DMS114 treated with DMSO at 0.1 percent for 48 hours (cell line): ENCODE measurements at regions not wholly inside any gene's neighbourhood (a gene's known extent, or its start where the extent isn't known, plus 50 kb on each side); places are given as distances from the start of the nearest gene placed in this dataset.

Experiments
- DNase-seq: peaks from one replicate; lab custom pipeline; 2025; ENCODE audit not compliant: unreplicated experiment; lab: John Stamatoyannopoulos, UW

DNA sequence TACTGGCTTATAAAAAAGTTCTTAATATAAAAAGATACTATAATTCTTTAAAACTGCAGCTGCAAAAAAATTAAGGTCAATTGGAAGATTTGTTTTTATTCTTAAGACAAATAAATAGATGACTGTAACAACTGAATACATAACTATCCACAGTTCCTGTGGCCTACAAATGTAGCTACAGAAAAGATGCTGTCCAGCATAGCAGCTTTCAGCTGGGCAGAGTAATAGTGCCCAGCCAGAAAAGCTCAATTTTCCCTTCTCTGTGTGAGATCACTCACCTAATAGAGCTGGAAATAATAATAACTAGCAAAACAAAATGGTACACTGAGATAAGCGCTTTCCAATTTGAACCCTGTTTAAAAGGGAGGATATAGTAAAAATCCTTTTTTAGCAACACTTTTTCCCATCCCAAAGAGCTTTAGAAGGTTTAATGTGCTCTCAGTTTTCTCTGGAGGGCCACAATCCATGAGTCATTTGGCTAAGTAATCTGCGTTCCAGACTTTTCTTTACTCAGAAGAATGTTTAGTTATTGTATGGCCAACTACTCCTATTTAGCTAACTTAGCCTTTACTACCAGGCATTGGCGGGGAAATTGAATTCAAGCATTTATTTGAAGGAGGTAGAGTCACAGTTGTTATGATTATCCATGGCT, 158.1 kb upstream of the SLC39A10 start:
- DNase-seq, result no peak

DNA sequence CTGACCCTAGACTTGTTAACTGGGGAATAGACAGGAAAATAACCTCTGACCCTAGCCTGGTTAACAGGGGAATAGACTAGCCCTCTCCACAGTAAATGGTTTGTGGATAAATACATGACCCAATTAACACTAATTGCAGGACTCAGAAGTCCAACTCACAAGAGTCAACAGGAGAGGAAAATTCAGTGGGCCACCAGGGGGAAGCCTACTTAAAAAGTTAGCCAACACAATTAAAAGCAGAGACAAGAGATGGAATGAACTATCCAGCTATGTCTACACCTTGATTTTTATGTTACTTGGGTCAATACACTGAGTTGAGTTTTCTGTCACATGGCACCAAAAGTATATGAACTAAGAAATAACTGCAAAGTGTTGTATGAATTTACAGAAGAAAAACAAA, 158.8 kb upstream of the SLC39A10 start:
- DNase-seq, result no peak

DNA sequence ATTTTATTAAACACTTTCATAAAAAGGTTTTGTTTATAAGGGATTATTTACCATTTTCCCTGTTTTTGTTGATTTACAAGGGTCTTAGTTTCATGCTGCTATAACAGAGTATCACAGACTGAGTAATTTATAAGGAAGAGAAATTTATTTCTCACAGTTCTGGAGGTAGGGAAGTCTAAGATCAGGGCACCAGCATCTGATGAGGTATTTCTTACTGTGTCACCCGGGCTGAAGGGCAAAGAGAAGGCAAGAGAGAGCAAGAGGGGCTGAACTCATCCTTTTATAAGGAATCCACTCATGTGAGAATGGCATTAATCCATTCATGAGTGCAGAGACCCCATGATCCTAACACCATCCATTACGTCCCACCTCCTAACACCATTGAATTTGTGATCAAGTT, 160.0 kb upstream of the SLC39A10 start:
- no peak for DNase-seq

DNA sequence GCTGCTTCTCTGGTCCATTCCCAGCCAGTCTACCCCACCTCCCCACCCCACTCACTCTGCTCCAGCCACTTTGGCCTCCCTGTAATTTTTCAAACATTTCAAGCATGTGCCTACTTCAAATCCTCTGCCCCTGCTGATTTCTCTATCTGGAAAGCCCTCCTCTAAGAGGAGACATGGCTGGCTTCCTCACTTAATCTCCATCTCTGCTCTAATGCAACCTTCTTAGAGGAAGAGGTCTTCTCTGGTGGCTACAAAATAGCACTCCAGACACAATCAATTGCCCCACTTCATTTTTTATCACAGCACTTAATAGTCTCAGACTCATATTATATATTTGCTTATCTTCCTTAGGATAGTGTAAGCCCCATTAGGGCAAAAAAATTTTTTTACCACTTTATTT, 161.1 kb upstream of the SLC39A10 start:
- no peak for DNase-seq

DNA sequence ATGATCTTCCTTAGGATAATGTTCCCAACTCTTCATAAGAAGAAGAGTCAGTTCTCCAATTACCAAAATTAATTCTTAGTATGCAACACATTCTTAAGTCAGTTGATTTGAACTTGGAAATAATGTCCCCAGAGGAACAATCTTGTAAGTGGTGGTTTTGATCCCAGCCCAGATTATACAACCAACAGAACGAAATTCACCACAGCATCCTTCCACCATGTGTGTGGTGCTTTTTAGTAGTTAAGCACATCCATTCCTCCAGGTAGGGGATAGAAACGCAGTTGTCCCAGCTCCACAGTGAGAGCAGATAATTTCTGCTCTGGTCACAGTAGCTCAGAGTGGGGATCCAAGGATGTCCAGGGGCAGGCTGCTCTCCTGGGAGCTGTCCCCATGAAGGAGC, 161.7 kb upstream of the SLC39A10 start:
- DNase-seq, result no peak

DNA sequence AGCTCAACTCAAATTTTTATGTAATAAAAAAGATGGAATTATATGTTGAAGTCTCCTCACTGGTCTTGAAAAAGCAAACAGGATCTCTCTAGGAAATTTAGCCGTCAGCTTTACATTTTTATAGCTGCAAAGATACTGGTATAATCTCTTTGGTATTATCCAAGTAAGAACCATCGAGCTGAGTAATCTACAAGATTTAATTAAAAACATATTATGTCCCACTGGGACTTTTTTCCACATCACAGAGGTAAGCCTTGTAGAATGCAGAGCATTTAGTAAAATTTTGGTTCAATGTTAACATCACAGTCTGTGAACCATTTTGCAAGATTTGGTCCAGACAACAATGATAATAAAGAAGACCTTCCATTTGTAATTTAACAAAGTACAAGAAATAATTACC, 162.6 kb upstream of the SLC39A10 start:
- DNase-seq, result no peak

DNA sequence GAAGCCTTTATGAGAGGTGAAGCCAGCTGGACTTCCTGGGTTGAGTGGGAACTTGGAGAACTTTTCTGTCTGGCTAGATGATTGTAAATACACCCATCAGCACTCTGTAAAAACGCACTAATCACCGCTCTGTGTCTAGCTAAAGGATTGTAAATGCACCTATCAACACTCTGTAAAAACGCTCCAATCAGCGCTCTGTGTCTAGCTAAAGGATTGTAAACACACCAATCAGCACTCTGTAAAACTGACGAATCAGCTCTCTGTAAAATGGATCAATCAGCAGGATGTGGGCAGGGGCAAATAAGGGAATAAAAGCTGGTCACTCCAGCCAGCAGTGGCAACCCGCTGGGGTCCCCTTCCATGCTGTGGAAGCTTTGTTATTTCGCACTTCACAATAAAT, 163.6 kb upstream of the SLC39A10 start:
- DNase-seq, result no peak

DNA sequence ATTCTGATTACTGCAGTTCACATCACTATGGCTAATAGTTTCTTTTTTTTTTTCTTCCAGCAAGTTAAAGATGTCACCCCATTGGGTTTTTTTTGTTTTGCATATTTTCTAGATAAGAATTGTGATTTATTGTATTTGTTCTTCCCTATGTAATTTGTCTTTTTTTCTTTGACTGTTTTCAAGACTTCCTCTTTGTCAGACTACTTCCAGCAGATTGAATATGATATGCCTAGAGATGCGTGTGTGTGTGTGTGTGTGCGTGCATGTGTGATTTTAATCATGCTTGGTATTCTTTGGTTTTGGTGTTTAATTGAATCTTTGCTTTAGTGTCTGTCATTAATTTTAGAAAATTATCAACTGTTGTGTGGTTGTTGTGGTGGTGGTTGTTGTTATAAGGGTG, 166.7 kb upstream of the SLC39A10 start:
- DNase-seq, result no peak

DNA sequence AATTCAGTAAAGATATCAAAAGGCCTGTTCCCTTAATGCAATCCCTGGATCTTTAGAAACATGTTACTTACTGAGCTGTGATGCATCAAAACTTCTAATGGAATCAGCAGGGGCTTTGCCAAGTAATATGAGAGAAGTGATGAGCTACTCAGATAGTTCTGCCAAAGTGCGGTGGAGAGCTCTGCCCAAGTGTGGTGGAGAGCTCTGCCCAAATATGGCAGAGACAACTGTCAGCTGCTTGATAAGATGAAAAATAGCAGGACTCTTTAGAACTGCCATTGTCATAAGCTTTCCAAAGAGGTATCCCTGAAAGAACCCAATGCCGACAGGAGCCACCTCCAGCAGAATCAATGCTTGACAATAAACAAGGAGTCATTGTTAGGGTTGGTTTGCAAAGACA, 167.9 kb upstream of the SLC39A10 start:
- no peak for DNase-seq

DNA sequence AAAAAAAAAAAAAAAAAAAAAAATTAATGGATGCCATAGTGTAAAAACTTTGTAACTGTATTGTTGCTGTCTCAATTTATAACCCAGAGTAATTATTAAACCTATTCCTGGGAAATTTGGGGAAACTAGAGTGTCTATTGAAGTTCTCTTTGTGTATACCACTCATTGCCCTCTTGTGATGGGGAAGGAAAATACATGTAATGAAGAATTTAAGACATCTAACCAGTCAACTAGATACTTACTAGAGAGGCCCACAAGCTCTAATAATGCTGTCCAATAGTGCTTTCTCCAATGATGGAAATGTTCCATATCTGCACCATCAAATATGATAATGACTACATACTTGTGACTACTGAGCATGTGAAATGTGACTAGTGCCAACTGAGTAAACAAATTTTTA, 168.5 kb upstream of the SLC39A10 start:
- DNase-seq, result no peak

DNA sequence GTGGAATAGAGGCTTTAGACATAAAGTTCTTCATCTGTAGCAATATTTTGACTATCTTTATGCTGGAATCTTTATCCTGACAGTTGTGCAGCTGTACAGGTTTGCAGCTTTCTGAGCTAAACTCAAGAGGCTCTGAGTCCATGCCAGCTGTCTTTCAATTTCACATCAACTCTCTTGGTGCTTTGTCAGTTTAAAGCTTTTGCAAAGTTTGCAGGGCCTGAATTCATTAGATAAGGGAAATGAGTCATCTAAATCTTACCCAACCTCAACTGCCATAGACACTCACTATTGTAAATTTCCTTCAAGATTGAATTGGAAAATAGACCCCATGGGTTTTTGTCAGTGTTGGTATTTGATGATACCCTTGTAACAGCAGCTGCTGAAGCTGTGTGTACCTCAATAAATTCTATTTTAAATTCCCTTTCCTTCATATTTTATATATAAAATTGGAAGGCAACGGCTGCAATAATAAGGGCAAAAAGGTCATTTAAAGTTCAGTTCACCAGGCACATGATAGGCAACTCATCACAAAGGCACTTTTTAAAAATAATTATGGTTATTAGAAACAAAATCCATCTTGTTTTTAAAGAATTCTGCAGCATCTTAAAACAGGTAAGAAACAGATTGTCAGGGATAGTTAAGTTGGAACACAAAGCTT, 169.9 kb upstream of the SLC39A10 start:
- no peak for DNase-seq

DNA sequence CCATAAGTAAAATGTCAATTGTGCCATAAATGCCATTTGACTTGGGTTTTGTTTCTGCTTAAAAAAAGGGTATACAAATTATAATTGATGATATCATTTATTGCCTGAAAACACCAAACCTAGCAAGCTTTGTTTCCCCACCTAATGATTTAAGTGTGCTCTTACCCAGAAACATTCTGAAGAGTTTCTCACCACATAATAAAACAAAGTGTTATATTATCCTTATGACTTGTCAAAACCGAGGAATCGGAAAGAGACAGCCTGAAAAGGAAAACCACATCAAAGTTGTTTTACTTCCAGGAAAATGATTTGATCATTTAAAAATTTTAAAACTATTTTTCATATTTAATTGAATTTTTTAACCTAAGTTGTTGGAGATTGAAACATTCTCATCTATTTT, 170.5 kb upstream of the SLC39A10 start:
- no peak for DNase-seq

DNA sequence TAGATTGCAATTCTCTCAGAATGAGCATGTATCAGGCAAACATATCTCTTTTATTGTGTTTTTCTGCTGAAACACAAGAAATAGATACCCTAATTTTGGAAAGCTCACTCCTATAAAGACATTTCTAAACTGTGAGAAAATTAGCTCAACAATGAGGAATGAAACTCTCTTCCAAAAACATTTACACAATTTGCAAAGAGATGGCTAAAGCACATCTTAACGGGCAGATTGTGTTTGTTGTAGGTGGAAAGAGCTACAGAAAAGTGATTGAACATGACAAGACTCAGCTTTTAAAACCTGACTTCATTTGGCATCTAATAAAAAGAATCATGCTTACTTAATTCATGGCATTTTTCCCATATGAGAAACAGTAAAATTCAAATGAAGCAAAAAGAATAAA, 175.0 kb upstream of the SLC39A10 start:
- no peak for DNase-seq

DNA sequence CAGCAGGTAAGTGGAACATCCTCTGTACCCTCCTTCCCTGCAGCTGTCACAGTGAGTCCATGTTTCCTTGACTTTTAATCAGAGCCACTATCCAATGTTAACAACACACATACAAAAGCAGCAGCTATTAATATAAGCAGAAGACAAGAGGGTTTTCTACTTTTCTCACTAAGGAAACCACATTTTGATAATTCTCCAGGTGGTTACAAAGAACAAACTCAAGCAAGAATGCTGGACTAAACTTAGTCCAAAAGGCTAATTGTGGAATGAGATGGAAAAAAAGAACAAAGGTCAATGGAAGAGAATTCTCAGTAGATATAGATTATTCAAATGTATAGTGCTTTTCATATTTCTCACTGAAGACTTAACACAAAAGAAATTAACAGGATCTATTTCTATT, 176.9 kb upstream of the SLC39A10 start:
- DNase-seq, result no peak

DNA sequence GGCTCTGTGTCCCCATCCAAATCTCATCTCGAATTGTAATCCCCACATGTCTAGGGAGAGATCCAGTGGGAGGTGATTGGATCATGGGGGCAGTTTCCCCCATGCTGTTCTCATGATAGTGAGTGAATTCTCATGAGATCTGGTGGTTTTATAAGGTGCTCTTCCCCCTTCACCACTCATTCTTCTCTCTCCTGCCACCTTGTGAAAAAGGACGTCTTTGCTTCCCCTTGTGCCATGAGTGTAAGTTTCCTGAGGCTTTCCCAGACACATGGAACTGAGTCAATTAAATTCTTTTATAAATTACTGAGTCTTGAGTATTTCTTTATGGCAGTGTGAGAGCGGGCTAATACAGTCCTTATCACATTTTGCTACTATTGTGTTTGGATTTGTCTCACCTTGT, 177.6 kb upstream of the SLC39A10 start:
- DNase-seq, result no peak

DNA sequence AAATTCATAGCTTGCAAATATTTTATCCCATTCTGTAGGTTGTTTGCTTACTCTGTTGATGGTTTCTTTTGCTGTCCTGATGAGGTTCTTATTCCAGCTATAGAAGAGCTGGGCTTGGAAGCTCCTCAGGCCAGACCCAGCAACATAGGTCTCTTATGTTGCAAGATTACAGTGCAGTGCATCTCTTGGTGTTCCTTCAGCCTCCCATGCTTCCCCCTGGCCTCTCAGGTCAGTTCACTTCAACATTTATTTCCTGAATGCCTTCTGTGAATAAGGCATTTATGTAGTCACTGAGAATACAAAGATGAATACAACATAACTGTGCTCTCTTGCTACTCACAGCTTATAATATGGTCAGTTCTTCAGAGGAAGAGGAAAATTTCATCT, 179.0 kb upstream of the SLC39A10 start:
- no peak for DNase-seq

DNA sequence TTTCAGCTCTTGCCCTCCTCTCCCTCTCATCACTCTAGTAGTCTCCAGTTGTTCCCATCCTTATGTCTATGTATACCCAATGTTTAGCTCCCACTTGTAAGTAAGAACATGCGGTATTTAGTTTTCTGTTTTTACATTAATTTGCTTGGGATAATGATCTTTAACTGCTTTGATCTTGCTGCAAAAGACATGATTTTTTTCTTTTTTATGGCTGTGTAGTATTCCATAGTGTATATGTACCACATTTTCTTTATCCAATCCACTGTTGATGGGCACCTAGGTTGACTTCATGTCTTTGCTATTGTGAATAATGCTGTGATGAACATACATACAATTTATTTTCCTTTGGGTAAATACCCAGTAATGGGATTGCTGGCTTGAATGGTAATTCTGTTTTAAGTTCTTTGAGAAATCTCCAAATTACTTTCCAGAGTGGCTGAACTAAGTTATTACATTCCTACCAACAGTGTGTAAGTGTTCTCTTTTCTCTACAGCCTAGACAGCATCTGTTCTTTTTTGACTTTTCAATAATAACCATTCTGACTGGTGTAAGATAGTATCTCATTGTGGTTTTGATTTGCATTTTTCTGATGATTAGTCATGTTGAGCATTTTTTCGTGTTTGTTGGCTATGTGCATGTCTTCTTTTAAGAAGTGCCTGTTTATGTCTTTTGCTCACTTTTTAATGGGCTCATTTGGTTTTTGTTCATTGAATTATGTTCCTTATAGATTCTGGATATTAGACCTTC, 179.6 kb upstream of the SLC39A10 start:
- no peak for DNase-seq

DNA sequence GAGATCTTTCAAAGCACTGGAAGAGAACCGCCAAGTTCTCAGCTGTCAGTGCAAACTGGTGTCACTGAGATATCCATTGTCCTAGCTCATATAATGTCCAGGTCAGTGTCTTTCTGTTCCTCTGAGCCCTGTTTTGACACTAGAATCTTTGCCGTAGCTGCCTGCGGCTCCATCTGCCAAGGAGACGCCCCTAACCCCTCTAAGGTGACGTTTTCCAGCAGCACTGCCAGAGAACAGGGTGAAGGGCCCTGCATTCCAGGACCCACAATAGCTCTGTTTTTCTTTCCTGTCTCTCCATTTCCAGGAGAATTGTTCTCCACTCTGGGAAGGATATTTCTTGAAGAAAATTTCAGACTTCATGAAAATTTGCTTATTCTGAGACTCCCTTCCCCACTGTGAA, 181.7 kb upstream of the SLC39A10 start:
- no peak for DNase-seq

DNA sequence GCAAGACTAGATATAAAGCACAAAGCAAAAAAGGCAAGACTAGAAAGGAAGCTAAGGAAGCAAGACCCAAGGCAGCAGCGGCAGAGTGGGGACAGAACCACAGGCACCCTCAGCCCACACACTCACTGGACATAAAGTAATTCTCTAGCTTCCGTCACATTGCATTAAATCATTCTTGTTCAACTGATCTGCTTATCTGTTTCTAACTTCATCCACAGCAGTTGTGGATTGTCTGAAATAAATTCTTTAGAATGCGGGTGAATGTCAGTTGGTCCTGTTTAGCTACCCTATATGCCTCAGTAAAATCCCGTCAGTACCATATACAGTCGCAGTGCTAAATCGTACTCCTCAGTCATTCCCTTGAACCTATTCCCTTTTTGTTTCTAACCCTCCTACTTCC, 183.2 kb upstream of the SLC39A10 start:
- DNase-seq, result no peak

DNA sequence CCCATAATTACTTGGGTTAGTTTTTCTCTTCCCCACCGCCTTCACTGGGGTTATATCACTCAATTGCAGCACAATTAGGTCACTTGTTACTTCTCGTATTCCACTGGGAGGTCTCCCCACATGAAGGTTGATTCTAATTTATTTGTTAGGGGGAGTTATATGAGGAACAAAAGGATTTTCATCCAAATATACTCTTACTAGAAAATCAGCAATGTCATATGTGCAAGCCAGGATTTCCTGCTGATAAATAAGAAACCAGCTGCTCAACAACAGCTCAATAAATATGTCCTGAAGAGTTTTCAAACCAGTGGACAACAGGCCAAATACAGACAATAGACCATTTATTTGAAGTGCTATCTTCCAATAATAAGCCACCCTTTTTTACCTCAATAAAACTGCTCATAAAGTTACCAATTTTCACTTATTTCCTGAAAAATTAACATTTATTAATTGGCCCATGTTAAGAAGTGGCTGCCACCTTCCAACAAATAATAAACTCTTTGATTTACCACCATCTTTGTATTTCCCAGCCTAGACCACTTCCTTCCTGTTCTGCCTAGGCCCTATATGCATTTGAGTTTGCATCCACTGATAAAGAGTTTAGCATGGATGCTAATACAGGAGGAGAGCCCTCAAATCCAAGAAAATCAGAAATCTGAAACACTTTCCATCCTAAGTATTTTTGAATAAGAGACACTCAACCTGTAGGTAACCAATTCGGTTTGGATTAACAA, 184.4 kb upstream of the SLC39A10 start:
- no peak for DNase-seq

DNA sequence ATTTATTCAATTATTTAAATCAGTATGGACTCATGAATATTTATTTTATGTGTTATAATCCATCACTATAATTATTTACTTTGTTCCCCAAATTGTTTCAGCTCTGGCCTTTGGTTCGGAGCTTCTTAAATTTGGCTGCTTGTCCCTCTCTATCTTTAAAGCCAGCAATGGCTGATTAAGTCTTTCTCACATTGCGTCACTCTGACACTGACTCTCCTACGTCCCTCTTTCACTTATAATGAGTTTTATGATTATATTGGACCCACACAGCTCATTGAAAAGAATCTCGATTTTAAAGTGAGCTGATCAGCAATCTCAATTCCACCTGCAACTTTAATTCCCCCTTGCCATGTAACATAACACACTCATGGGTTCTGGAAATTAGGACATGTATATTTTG, 185.2 kb upstream of the SLC39A10 start:
- DNase-seq, result no peak

DNA sequence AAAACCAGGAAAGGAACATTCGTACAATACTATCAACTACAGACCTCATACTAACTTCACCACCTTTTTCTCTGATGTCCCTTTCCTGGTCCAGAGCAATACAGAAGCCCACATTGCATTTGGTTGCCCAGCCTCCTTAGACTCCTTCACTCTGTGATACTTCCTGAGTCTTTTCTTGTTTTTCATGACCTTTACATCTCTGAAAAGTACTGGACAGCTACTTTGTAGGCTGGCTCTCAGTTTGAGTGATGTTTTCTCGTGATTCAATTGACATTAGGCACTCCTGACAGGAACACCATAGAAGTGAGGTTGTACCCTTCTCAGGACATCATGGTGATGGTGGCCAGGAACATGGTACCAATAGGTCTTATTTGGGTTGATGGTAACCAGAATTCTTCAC, 185.9 kb upstream of the SLC39A10 start:
- no peak for DNase-seq
